ENCODE measurements at regions not wholly inside any gene's neighbourhood (a gene's known extent, or its start where the extent isn't known, plus 50 kb on each side); places are given as distances from the start of the nearest gene placed in this dataset.

DNA sequence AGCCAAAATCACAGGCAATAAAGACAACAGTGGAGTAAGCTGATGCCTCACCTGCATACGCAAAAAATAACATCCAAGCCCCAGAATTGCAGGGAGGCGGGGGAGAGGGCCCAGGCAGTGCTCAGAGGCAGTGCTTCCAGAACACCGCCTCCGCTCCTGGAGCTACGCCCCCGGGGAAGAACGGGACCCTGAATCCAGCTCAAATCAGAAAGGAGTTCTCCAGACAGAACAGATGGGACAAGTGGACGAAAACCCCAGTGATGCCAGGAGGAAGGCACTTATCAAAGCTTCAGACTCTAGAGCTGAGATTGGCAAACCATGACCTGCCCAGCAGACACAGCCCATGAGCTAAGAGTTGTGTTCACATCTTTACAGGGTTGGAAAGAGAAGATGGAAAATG, 683.9 kb downstream of the TBC1D22A start:
- DNase-seq (ENCODE audit: low spot score), result no peak

DNA sequence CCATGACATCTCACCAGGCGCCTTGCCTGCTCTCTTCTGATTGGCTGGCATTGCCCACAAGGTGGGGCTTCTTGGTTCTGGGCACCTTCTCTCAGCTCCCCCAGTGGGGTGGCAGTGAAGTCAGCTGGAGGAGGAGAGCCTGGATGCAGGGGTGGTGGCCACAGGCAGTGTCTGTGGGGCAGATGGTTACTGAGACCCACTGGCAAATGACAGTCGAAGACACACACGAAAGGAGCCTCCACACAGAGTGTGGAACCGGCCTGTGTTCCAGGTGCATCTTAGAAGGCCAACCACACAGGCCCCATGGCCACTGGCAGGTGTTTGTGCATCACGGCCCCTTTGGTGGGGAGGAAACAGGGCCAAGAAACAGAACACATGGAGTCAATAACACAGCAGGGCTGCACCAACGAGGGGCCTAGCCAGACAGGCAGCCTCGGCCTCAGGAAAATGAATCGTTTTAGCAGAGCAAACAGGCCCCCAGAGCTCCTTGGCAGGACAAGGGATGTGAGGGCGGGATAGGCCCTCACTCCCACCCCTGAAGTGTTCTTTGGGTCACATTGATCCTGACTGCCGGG, 683.4 kb downstream of the TBC1D22A start:
- no peak for DNase-seq (ENCODE audit: low spot score)

DNA sequence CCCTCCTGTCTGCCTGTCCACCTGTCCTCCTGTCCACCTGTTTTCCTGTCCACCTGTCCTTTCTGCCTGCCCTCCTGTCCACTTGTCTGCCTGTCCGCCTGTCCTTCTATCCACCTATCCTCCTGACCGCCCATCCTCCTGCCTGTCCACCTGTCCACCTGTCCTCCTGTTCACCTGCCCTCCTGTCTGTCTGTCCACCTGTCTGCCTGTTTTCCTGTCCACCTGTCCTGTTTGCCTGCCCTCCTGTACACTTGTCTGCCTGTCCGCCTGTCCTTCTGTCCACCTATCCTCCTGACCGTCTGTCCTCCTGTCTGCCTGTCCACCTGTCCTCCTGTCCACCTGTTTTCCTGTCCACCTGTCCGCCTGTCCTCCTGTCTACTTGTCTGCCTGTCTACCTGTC, 682.8 kb downstream of the TBC1D22A start:
- no peak for DNase-seq (ENCODE audit: low spot score)

DNA sequence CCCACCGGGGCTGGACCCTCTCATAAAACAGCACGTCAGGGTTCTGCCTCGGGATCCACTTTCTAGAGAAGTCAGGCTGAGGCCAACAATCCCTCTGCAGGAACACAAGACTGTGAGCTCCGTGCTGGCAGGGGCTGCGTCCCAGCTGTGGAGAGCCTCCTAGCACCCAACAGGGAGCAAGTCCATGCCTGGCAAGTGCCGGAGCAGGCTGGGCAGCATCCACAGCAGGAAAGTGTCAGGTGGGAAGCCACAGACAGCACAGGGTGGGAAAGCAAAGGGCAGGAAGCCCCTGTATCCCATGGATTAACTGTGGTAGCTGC, 682.3 kb downstream of the TBC1D22A start:
- DNase-seq (ENCODE audit: low spot score), result no peak

DNA sequence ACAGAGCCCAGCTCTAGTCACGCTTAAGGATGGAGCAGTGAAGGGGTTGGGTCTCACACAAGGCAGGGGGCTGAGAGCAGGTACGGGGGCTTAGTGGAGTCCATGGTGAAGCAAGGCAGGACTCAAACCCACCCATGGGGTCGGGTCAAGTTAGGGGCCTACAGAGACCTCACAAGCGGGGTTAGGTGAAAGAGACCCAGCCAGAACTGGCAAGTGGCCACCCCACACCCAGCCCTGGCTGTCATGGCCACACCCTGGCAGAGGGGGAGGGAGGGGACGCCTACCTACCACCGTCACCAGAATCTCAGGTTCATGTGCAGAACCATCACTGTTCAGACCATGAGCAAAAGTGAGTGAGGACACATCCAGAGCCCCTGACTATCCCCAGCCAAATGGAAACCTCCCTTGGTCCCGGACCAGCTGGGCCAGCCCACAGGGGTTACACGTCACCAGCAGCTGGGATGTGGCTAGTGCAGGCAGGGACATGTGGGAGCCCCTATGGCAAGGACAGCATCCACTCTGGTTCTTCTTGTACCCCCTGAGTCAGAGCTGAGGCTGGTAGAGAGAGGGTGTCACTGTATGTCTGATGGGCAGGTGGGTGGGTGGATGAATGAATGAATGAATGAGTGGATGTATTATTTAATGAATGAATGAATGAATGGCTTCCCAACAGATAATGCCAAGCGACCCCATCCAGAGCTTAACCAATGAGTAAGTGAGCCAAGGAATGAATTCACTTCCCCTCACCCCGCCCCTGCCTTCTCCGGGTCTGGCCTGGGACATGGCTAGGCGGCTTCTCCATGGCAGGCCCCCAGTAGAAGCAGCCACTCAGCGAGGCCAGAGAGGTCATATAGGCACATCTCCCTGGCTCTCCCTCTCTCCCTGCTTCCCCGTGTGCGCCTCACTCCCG, 681.6 kb downstream of the TBC1D22A start:
- DNase-seq (ENCODE audit: low spot score), result no peak

DNA sequence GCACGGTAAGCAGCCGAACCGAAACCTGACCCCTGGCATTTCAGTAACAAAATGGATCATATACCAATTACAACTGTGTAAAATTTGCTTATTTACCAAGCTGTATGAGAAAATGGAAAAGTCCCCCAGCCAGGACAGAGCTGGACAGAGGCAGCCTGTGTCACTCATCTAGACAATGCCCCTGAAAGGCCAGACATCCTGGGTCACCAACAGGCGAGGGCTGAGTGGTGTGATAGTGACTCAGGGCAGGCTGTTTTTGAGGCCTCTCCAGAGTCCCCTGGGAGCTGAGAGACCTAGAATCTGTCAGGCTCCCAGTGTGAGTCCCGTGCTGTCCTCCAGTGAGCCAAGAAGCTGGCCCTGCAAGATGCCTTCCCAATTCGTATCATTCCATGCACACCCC, 680.4 kb downstream of the TBC1D22A start:
- DNase-seq (ENCODE audit: low spot score), result no peak

DNA sequence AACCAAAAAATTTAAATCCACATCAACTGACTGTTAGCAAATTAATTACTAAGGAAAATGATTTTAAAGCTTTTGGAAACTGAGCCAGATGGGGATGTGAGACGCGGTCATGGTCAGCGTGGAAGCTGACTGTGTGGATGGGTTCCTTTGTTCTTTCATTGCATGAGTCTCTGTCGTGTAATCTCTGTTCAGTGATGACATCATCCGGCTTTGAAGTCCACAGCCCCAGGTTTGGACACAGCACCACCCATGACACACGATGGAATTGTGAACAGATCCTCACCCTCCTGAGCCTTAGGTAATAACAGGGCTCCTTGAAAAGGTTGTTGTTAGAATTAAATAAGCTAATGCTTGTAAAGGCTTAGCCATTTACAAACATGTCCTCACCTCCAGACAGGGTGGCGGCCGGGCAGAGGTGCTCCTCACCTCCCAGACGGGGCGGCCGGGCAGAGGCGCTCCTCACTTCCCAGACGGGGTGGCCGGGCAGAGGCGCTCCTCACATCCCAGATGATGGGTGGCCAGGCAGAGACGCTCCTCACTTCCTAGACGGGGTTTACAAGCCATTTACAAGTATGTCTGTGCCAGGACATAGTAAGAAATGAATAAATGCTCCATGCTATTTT, 677.3 kb downstream of the TBC1D22A start:
- no peak for DNase-seq (ENCODE audit: low spot score)

DNA sequence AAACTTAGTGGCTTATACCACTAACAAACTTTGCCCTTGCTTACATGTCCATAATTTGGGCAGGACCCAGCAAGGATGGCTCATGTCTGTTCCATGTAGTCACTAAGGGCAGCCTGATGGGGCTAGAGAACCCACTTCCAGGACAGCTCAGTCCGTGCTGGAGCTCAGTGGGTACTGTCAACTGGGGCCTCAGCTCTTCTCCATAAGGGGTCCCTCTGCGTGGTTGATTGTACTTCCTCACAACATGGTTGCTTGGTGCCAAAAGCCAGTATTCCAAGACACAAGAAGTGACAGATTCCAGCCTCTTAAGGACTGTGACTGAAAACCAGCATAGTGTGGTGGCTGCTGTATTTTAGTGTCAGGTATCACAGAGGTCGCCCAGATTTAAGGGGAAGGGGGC, 675.2 kb downstream of the TBC1D22A start:
- no peak for DNase-seq (ENCODE audit: low spot score)

DNA sequence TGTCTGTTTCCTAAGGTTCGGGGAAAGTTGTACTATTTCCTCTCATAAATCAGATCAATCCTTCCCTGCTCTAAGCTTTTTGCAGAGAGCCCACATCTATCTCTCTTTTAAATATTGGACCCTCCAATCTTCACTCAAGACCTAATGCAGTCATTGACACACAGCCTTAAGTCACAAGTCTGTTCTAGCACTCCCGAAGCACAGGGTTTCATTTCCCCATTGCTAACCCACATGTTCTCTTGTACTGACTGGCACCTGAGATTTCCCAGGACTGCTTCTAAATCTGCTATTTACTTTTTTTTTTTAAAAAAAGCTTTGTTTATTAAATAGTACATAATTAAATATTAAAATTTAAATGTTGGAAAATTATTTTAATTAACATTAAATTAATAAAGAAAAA, 674.7 kb downstream of the TBC1D22A start:
- DNase-seq (ENCODE audit: low spot score), result no peak

DNA sequence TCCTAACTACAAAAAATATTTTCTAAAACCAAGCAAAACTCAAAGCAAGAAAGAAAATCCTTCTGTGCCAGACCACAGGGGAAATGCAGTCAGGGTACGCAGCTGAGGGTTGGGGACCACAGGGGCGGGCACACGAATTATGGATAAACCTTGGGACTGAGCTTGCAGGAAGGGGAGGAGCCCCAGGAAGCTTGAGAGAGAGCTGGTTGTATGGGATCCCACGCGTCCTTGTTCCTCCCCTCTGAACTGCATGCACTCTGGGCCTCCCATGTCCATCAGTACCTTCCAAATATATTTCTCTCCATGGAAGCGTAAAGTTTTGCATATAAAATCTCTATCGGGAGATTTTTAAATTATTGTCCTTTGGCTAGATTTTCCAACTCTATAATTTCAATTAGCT, 673.4 kb downstream of the TBC1D22A start:
- DNase-seq (ENCODE audit: low spot score), result no peak

DNA sequence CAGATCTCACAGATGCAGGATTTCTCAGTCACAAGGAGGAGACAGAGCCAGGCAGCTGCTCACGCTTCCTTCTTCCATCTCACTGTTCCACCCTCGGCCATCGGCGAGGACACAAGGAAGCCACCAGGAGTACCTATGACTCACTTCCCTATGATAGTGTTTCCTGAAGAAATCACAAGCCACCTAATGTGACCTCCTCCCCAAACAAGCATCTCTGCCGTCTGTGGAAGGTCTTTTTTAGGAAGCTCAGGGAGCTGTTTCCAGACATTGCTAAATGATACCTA, 672.7 kb downstream of the TBC1D22A start:
- DNase-seq (ENCODE audit: low spot score), result no peak

DNA sequence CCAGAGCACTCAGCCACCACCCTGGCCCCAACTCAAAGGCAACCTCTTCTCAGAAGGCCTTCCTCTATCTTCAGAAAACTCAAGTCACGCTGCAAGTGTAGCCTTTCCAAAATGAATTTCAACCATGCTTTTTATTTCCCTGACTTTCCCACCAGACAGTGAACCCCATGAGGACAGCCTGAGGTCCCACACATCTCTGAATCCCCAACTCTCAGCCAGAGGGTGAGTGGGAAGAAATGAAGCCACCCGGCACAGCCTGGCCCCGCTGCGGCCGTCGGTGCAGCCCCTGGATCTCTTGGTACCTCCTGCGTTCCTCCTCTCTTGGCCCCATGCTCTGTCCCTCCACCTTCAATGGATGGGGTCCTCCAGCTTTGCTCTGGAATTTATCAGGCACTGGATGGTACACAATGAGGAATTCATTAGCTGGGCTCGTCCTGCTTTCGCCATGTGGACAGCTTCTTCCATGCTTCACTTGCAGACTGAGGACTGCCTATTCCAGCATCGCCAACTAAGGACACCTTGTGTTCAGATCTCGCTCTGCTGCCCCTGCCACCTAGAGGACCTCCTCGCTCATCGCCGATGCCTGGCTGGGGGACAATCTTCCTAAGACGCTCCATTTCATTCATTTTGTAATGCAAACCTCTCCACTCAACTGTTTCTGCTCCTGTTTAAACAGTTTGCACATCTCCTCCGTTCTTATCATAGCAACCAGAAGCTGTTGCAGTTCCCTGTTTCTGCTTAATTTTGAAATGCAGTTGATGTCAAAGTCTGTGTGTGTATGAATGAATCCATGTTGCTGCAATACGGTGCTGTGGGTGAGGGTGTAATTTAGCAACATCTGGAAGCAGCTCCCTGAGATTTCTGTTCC, 672.1 kb downstream of the TBC1D22A start:
- DNase-seq (ENCODE audit: low spot score), result no peak

DNA sequence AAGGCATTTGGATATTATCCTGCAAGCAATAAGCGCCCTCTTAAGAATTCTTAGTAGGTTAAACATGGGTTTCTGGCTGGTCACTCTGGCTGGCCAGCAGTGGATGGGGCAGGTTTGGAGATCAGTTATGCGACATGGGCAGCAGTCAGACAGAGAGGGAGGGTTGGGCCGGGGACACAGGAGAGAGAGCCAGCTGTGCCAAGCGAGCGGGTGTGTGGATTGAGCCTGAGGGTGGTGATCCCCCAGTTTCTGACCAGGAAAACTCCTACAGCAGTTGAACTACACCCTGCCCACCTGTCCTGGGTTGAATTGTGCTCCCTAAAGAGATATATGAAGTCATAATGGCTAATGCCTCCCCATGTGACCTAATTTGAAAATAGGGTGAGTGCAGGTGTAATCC, 671.2 kb downstream of the TBC1D22A start:
- DNase-seq (ENCODE audit: low spot score), result no peak

DNA sequence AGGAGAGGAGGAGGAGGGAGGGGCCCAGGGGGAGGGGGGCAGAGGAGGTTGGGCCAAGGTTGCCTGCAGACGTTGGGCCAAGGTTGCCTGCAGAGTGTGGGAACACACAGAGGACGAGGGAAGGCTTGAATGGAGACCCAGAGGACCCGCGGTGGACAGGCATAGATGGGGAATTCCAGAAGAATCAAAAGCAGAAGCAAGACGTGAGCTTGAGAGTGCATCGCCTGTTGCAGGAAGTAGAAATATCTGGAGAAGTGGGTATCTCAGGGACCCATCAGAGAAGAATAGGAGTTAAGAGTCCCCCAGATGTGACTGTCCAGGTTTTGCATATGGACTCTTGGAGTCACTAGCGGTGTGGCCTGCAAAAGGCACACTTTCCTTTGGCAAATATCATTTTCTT, 670.2 kb downstream of the TBC1D22A start:
- no peak for DNase-seq (ENCODE audit: low spot score)

DNA sequence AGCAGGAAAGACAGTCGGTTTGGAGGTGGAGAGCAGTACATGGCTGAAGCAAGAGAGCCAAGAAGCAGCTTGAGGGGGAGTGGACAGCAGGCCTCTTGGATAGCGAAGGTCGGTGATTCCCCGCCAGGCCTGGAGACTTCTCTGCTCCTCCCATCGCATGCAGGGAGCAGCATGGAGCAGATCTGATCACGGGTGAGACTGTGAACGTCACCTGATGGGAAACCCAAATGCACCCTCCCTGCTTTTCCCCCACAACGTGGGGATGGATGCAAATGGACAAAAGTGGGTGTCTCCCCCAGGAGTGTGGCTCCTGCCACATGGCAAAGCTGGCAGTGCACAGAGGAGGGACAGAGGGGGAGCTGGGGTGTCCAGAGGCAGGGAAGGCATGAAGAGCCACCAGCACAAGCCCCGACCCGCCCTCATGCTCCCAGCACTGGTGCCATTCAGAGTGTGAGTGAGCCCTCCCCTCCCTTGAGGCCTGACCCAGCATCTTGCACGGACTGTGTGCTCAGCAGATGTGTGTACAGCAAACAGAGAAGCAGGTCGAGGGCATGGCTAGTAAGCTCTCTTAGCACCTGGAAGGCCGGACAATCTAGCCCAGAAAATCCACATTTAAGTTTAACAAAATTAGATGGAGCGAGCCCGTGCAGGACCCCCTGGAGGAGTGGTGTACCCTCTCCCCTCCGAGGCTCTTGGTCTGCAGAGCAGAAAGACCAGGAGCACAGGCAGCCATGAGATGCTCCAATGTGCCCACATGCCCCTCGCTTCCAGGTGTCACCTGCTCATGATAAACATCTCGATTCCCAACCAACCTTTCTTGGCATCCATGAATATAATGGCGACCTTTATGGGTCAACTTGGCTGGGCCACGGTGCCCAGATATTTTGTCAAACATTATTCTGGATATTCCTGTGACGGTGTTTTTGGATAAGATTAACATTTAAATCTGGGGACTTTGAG, 661.7 kb downstream of the TBC1D22A start:
- no peak for DNase-seq (ENCODE audit: low spot score)

DNA sequence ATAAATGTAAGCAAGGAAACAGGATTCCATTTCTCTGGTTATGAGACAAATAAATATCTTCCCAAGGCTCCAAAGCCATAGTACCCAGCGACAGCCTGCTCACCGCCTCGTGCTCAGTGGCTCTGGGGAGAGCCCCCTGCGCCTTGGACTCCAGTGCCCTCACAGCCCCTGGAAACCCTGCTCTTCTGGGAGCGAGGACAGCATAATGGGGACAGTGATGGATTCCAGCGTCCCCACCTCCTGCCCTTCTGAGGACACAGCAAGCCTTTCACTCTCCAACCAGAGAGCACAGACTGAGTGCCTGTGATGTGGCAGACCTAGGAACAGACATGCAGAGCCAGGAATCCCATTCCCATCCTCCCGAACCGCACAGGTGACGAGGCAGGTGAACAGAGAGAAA, 660.8 kb downstream of the TBC1D22A start:
- DNase-seq (ENCODE audit: low spot score), result no peak

DNA sequence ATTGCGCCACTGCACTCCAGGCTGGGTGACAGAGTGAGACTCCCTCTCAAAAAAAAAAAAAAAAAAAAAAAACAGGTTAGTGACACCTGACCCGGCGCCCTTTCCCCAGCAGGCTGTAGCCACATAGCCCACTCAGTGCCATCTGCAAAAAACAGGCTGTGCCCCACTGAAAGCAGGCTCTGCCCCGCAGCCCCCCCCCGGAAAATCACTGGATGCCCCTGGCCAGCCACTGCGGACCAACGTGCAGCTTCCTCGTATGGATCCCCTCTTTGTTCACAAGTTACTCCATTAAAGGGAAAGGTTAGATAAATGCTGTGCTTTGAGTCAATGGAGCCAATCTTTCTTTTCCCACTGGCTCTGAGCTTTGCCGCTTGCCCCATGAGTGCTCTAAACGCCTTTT, 660.3 kb downstream of the TBC1D22A start:
- DNase-seq (ENCODE audit: low spot score), result no peak

DNA sequence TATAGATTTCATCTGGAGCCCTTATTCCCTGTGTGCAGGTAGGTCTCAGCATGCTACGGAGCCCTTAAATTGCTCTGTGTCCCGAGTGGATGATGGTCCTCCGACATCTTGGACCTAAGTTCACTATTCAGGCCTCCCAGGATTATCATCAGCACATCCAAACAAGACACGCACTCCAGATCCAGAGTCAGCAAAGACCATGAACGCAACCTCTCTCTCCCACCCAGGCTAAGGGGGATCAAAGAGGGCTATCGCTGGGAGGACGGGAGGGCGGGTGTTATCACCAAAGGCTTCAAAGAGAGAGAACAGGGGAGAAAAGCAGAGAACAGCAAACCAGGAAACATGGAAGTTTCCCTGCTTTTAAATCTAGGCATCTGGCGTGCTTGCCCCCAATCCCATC, 659.4 kb downstream of the TBC1D22A start:
- DNase-seq (ENCODE audit: low spot score), result no peak

DNA sequence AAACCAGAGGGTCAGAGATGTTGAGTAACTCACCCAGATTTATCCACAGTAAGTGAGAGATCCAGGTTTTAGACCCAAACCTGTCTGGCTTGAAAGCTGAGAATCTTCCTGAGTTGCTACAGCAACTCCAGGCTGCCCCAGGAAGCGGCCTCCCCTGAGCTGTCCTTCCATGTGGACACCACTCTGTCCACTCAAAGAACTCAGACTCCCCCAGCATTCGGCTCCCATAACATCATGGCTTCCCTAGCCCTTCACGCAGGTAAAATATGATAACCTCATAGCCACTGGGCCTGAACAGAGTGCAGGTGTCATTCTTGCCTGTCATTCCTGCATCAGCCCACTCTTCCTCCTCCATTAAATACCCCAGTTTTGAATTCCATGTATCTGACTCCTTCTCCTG, 657.8 kb downstream of the TBC1D22A start:
- no peak for DNase-seq (ENCODE audit: low spot score)

DNA sequence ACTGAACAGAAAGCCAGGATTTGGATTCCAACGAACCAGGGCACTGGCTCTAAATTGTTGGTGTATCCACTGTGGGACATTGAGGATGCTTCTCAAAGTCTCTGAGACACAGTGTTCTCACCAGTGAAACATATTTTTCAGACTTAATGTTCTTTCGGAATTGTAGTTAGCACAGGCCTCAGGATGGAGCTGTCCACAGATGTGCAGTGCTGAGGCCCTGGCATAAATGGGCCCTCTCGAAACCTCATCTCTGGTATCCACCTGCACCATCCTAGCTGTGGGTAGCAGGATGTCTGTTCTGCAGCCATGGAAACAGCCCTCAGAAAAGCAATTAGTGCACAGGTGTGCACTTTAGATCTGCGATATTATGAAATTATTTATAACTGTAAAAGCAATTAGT, 656.8 kb downstream of the TBC1D22A start:
- no peak for DNase-seq (ENCODE audit: low spot score)

DNA sequence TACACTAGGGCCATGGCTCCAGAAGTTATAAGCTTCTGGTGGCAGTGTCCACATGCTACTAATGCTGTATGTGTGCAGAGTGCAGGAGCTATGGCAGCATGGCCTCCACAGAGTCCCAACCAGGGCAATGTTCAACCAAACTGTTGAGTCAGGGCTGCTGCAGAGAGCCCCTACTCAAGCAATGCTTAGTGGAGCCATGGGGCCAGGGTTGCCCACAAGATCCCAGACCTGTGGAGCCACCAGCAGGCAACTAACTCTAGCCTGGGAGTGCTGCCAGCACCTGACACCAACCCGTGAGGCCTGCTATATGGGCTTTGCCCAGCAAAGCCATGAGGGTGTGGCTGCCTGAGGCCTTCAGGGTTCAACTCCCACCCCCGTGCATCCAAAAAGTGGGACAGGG, 655.2 kb downstream of the TBC1D22A start:
- no peak for DNase-seq (ENCODE audit: low spot score)

DNA sequence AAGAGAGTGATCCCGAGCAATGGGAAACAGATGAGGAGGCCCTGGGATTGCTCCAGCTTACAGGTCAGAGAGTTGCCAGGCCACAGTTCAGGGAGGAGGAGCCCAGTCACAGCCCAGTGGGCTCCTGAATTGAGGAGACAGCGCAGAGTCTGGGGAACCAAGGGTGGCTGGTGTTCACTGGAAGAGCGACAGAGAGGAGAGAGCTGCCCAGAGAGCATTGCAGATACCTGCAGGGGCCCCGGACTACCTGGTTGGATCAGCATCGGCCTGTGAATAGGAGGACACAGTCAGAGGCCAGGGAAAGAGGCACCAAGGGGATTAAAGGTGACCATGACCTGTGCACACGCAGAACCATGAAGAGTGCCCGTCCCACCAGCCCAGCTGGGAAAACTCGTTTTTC, 648.6 kb downstream of the TBC1D22A start:
- no peak for DNase-seq (ENCODE audit: low spot score)

Measured in AG08396 (cell line).